Keratinocyte (primary cell): ENCODE measurements at regions not wholly inside any gene's neighbourhood (a gene's known extent, or its start where the extent isn't known, plus 50 kb on each side); places are given as distances from the start of the nearest gene placed in this dataset.
"Not testable (repeated sequence)": the region's sequence is repeated elsewhere in the genome, so short reads cannot be mapped to it uniquely, and the experiment has no call there.

Experiments
- DNase-seq: peaks from one replicate; pipeline ENCODE4 v3.0.0-alpha.2; 2011; ENCODE audit warnings: low read depth, missing footprints, low spot score
- FAIRE-seq: peaks from 2 replicates; lab custom pipeline; 2011; peaks lifted over from hg19 to GRCh38; lab: Jason Lieb, UNC
- H2AFZ ChIP-seq: 2 replicates; pipeline ENCODE4 v1.6.0; 2012; ENCODE audit warnings: low read length, control low read depth, inconsistent platforms; ENCODE audit not compliant: control insufficient read depth
- H3K27ac ChIP-seq: 2 replicates; pipeline ENCODE4 v1.5.1; 2011; ENCODE audit warnings: low read length; ENCODE audit not compliant: control insufficient read depth, insufficient read depth
- H3K27me3 ChIP-seq: 3 replicates; pipeline ENCODE4 v1.6.0; 2011; ENCODE audit warnings: low read length; ENCODE audit not compliant: control insufficient read depth, insufficient read depth; ENCODE audit errors: extremely low read depth
- H3K36me3 ChIP-seq, 2 experiments: 2 replicates in 1 of 2; 3 replicates in 1 of 2; pipeline ENCODE4 v1.5.1; 2011; ENCODE audit warnings: low read length in 2 of 2, mild to moderate bottlenecking in 1 of 2; ENCODE audit not compliant: control insufficient read depth in 2 of 2, insufficient read depth in 2 of 2; ENCODE audit errors: extremely low read depth in 1 of 2
- H3K4me1 ChIP-seq: 3 replicates; pipeline ENCODE4 v1.5.1; 2011; ENCODE audit warnings: low read length; ENCODE audit not compliant: control insufficient read depth, insufficient read depth; ENCODE audit errors: extremely low read depth
- H3K4me2 ChIP-seq: 3 replicates; pipeline ENCODE4 v1.6.0; 2011; ENCODE audit warnings: low read depth, low read length; ENCODE audit not compliant: control insufficient read depth, insufficient read depth; ENCODE audit errors: extremely low read depth
- H3K4me3 ChIP-seq, 3 experiments: fragments of 200-600 bp in 1 of 3; sonication (generic) in 1 of 3; 2 replicates in 2 of 3; 3 replicates in 1 of 3; pipeline ENCODE4 v1.5.1; 2011 to 2016; ENCODE audit warnings: low read length in 3 of 3, mild to moderate bottlenecking in 3 of 3, control low read depth in 2 of 3, inconsistent platforms in 1 of 3, low read depth in 1 of 3, mixed read lengths in 1 of 3, mixed run types in 1 of 3, moderate library complexity in 1 of 3; ENCODE audit not compliant: control insufficient read depth in 2 of 3, insufficient read depth in 2 of 3; ENCODE audit errors: extremely low read depth in 1 of 3
- H3K79me2 ChIP-seq: 2 replicates; pipeline ENCODE4 v1.6.0; 2012; ENCODE audit warnings: low read length; ENCODE audit not compliant: control insufficient read depth, insufficient read depth
- H3K9ac ChIP-seq: 3 replicates; pipeline ENCODE4 v1.6.0; 2011; ENCODE audit warnings: low read length; ENCODE audit not compliant: control insufficient read depth, insufficient read depth; ENCODE audit errors: extremely low read depth
- H3K9me1 ChIP-seq: 3 replicates; pipeline ENCODE4 v1.6.0; 2011; ENCODE audit warnings: low read length; ENCODE audit not compliant: control insufficient read depth, insufficient read depth; ENCODE audit errors: extremely low read depth
- H3K9me3 ChIP-seq: 2 replicates; pipeline ENCODE4 v1.5.1; 2012; ENCODE audit warnings: low read depth, low read length; ENCODE audit not compliant: control insufficient read depth
- H4K20me1 ChIP-seq: 3 replicates; pipeline ENCODE4 v1.6.0; 2011; ENCODE audit warnings: low read length; ENCODE audit not compliant: control insufficient read depth, insufficient read depth; ENCODE audit errors: extremely low read depth
- CTCF ChIP-seq, 3 experiments: IDR thresholded peaks in 1 of 3; conservative IDR thresholded peaks in 1 of 3; optimal IDR thresholded peaks in 1 of 3; 2 replicates in 2 of 3; 3 replicates in 1 of 3; pipeline versions ENCODE3 to v1.5.1; 2011; ENCODE audit warnings: low read length in 3 of 3, mild to moderate bottlenecking in 3 of 3, moderate library complexity in 2 of 3, control low read depth in 1 of 3, inconsistent platforms in 1 of 3; ENCODE audit not compliant: insufficient read depth in 2 of 3; ENCODE audit errors: extremely low read depth in 1 of 3
- EZH2 ChIP-seq: IDR thresholded peaks from one replicate; pipeline ENCODE4 v1.6.1; 2012; ENCODE audit warnings: inconsistent platforms, mild to moderate bottlenecking, low read length, moderate library complexity
- dilution Hi-C: fragments of 300-500 bp; cut with MboI; formaldehyde crosslinking; loops from one replicate; pipeline ENCODE4 v1.7.0; 2020; ENCODE audit warnings: low sequenced_read_pairs; ENCODE audit not compliant: extremely low pct_ligation_motif_present

GRCh38 chr2:58319481-58319880 lies 78.4 kb upstream of the FANCL start:
- H3K79me2 ChIP-seq, result no peaks in the 10 kb centered on the region
- FAIRE-seq, result no peak
- DNase-seq, result no peak
- no peak overlapping the region for H2AFZ ChIP-seq
- no peaks in the 10 kb centered on the region for H3K9me3 ChIP-seq
- TF ChIP-seq EZH2, result no peak
- TF ChIP-seq CTCF (optimal IDR thresholded peaks at IDR 0.05 in 1 of 3, IDR thresholded peaks at IDR 0.05 in 1 of 3, conservative IDR thresholded peaks at IDR 0.05 in 1 of 3; ENCODE audit: extremely low read depth in 1 of 3, insufficient read depth in 2 of 3, low read length in 3 of 3), result no peak
- H3K4me3 ChIP-seq, result no peak overlapping the region
- no peaks in the 10 kb centered on the region for H3K9me1 ChIP-seq
- no peaks in the 10 kb centered on the region for H3K36me3 ChIP-seq
- H3K4me2 ChIP-seq, result no peak overlapping the region
- H3K27ac ChIP-seq, result no peak overlapping the region
- H3K27me3 ChIP-seq, result no peaks in the 10 kb centered on the region
- H4K20me1 ChIP-seq, result no peaks in the 10 kb centered on the region
- no peaks in the 10 kb centered on the region for H3K4me1 ChIP-seq
- no peak overlapping the region for H3K9ac ChIP-seq
- dilution Hi-C loops, result no loop called here

GRCh38 chr2:58318949-58319348 lies 77.8 kb upstream of the FANCL start:
- H3K4me3 ChIP-seq, H3K27ac ChIP-seq, FAIRE-seq, H3K9ac ChIP-seq, dilution Hi-C loops, H3K9me3 ChIP-seq, H3K79me2 ChIP-seq, H3K9me1 ChIP-seq, H3K36me3 ChIP-seq, H3K4me1 ChIP-seq, H3K4me2 ChIP-seq, DNase-seq, H2AFZ ChIP-seq, H3K27me3 ChIP-seq, H4K20me1 ChIP-seq: not testable (repeated sequence)

- Histone ChIP-seq H2AFZ (no peak overlapping the region), H3K27me3 (no peaks in the 10 kb centered on the region), H3K4me2 (no peak overlapping the region), H3K9ac (no peak overlapping the region), H3K4me3 (no peak overlapping the region), H3K79me2 (no peaks in the 10 kb centered on the region), H3K27ac (no peak overlapping the region), H3K9me1 (no peaks in the 10 kb centered on the region), H3K4me1 (no peaks in the 10 kb centered on the region), H4K20me1 (no peaks in the 10 kb centered on the region), H3K9me3 (no peaks in the 10 kb centered on the region), H3K36me3 (no peaks in the 10 kb centered on the region)
- DNase-seq (no peak), FAIRE-seq (no peak)
- no peak for TF ChIP-seq EZH2
- no peak for TF ChIP-seq CTCF (optimal IDR thresholded peaks at IDR 0.05 in 1 of 3, IDR thresholded peaks at IDR 0.05 in 1 of 3, conservative IDR thresholded peaks at IDR 0.05 in 1 of 3; ENCODE audit: extremely low read depth in 1 of 3, insufficient read depth in 2 of 3, low read length in 3 of 3)
- dilution Hi-C loops, result no loop called here
Measured at GRCh38 chr2:58313926-58314325, 72.8 kb upstream of the FANCL start.
